GM12878 (cell line): ENCODE measurements at regions not wholly inside any gene's neighbourhood (a gene's known extent, or its start where the extent isn't known, plus 50 kb on each side); places are given as distances from the start of the nearest gene placed in this dataset.

Experiments used
- ATAC-seq: fragments of 200-7000 bp; cut with Tn5 transposase; 3 replicates; pipeline ENCODE4 v1.9.1; 2020; ENCODE audit warnings: mild to moderate bottlenecking, moderate library complexity
- BruUV-seq: library from RNA; stranded (reverse); fragments of 400-500 nt; replicated peaks from 2 replicates; lab custom pipeline; 2021; lab: Mats Ljungman, UMichigan
- CTCF ChIA-PET: fragments of 300-600 bp; sonication (Branson Sonifier 250); formaldehyde crosslinking; extraction: SDS; loops from one replicate; lab custom pipeline; 2021; ENCODE audit warnings: inconsistent platforms; lab: Yijun Ruan, JAX
- POLR2A ChIA-PET: fragments of 350-600 bp; formaldehyde crosslinking; extraction: SDS; loops from one replicate; lab custom pipeline; 2021; ENCODE audit warnings: inconsistent platforms; lab: Charles Lee
- RAD21 ChIA-PET: fragments of 300-600 bp; sonication (Branson Sonifier 250); formaldehyde crosslinking; loops from one replicate; lab custom pipeline; 2023; ENCODE audit warnings: antibody characterized with exemption; ENCODE audit not compliant: unreplicated experiment; lab: Charles Lee
- SMC1A ChIA-PET: fragments of 300-600 bp; sonication (Branson Sonifier 250); formaldehyde crosslinking; loops from one replicate; lab custom pipeline; 2023; ENCODE audit not compliant: unreplicated experiment, uncharacterized antibody; lab: Charles Lee
- DNase-seq: peaks from one replicate; pipeline ENCODE4 v3.0.0-alpha.2; 2011; ENCODE audit warnings: low read depth, low spot score
- FAIRE-seq: peaks from 3 replicates; lab custom pipeline; 2011; peaks lifted over from hg19 to GRCh38; lab: Jason Lieb, UNC
- H2AFZ ChIP-seq: 2 replicates; pipeline ENCODE4 v1.6.0; 2011; ENCODE audit warnings: low read depth, low read length, control low read depth; ENCODE audit not compliant: control insufficient read depth
- H3K27ac ChIP-seq: 2 replicates; pipeline ENCODE4 v1.5.1; 2011; ENCODE audit warnings: control low read depth; ENCODE audit not compliant: control insufficient read depth, insufficient read depth
- H3K27me3 ChIP-seq, 2 experiments: replicated peaks in 1 of 2; 2 replicates each; pipeline versions ENCODE4 v1.6.0 to v1.6.1; 2011; ENCODE audit warnings: low read length in 1 of 2; ENCODE audit not compliant: control insufficient read depth in 2 of 2, insufficient read depth in 2 of 2
- H3K36me3 ChIP-seq, 2 experiments: 2 replicates each; pipeline ENCODE4 v1.5.1; 2011; ENCODE audit warnings: low read length in 1 of 2; ENCODE audit not compliant: control insufficient read depth in 2 of 2, insufficient read depth in 2 of 2
- H3K4me1 ChIP-seq: 2 replicates; pipeline ENCODE4 v1.6.1; 2011; ENCODE audit warnings: mild to moderate bottlenecking, low read length, moderate library complexity, mixed read lengths; ENCODE audit not compliant: control insufficient read depth, insufficient read depth
- H3K4me2 ChIP-seq: 2 replicates; pipeline ENCODE4 v1.6.0; 2011; ENCODE audit warnings: control low read depth; ENCODE audit not compliant: control insufficient read depth, insufficient read depth
- H3K4me3 ChIP-seq: fragments of 200-600 bp; sonication (generic); 2 replicates; pipeline ENCODE4 v1.5.1; 2016
- H3K79me2 ChIP-seq: 2 replicates; pipeline ENCODE4 v1.6.0; 2011; ENCODE audit warnings: low read length; ENCODE audit not compliant: control insufficient read depth, insufficient read depth
- H3K9ac ChIP-seq: 2 replicates; pipeline ENCODE4 v1.8.0; 2011; ENCODE audit warnings: low read length, control low read depth, mixed read lengths; ENCODE audit not compliant: control insufficient read depth, insufficient read depth
- H3K9me3 ChIP-seq: replicated peaks from 3 replicates; pipeline ENCODE4 v1.5.1; 2011; ENCODE audit warnings: mild to moderate bottlenecking, low read length; ENCODE audit not compliant: control insufficient read depth, insufficient read depth
- H4K20me1 ChIP-seq: 2 replicates; pipeline ENCODE4 v1.6.0; 2011; ENCODE audit not compliant: control insufficient read depth, insufficient read depth
- CBX3 ChIP-seq: fragments of 200-600 bp; sonication (generic); IDR thresholded peaks from 2 replicates; pipeline ENCODE4 v1.6.1; 2016; ENCODE audit warnings: low read depth, borderline replicate concordance
- CREM ChIP-seq: IDR thresholded peaks from 2 replicates; pipeline ENCODE4 v1.6.1; 2014; ENCODE audit warnings: antibody characterized with exemption, low read depth
- EED ChIP-seq: sonication (generic); IDR thresholded peaks from 2 replicates; pipeline ENCODE4 v1.6.1; 2016; ENCODE audit warnings: antibody characterized with exemption, low read depth
- KDM1A ChIP-seq: fragments of 200-600 bp; sonication (generic); IDR thresholded peaks from 2 replicates; pipeline ENCODE4 v1.6.1; 2016; ENCODE audit warnings: borderline replicate concordance
- LARP7 ChIP-seq: fragments of 450-650 bp; IDR thresholded peaks from 2 replicates; pipeline ENCODE4 v1.6.1; 2017; ENCODE audit warnings: mild to moderate bottlenecking
- MXI1 ChIP-seq: fragments of 150-350 bp; IDR thresholded peaks from 2 replicates; pipeline ENCODE4 v1.6.1; 2011; ENCODE audit warnings: low read depth, mild to moderate bottlenecking, inconsistent platforms, low read length, improper control_type of control experiment
- NFIC ChIP-seq: IDR thresholded peaks from 2 replicates; pipeline ENCODE4 v1.6.1; 2012; ENCODE audit warnings: low read depth, mild to moderate bottlenecking, inconsistent platforms, low read length, moderate library complexity
- NFYB ChIP-seq: IDR thresholded peaks from 2 replicates; pipeline ENCODE4 v1.6.1; 2011; ENCODE audit warnings: low read depth, mild to moderate bottlenecking, low read length, improper control_type of control experiment, moderate library complexity; ENCODE audit not compliant: insufficient read depth
- POLR2AphosphoS5 ChIP-seq: IDR thresholded peaks from 2 replicates; pipeline ENCODE4 v1.6.1; 2011; ENCODE audit warnings: mild to moderate bottlenecking, low read length, inconsistent platforms
- SMAD5 ChIP-seq: IDR thresholded peaks from 2 replicates; pipeline ENCODE4 v1.6.1; 2016; ENCODE audit warnings: antibody characterized with exemption, low read depth
- SP1 ChIP-seq: IDR thresholded peaks from one replicate; pipeline ENCODE4 v1.6.1; 2011; ENCODE audit warnings: low read depth, low read length
- SRF ChIP-seq, 2 experiments: IDR thresholded peaks; 2 replicates each; pipeline ENCODE4 v1.6.1; 2011; ENCODE audit warnings: low read depth in 2 of 2, low read length in 2 of 2, mild to moderate bottlenecking in 1 of 2, moderate library complexity in 1 of 2
- TCF7 ChIP-seq: IDR thresholded peaks from 2 replicates; pipeline ENCODE4 v1.6.1; 2014; ENCODE audit warnings: antibody characterized with exemption, borderline replicate concordance
- WGBS: methylation state at CpG from one replicate; pipeline ENCODE4 v1.1.6; 2016; ENCODE audit warnings: low lambda C conversion rate; ENCODE audit not compliant: insufficient replicate concordance, insufficient coverage; ENCODE audit errors: missing lambda C conversion rate; 5-methylcytosine and 5-hydroxymethylcytosine counted together
- in situ Hi-C: fragments of 300-500 bp; cut with MboI; formaldehyde crosslinking; loops from 9 replicates; pipeline ENCODE4 v1.14.3; 2018; ENCODE audit warnings: mixed read lengths
- intact Hi-C: fragments of 100-400 bp; cut with micrococcal nuclease; formaldehyde crosslinking; loops from one replicate; pipeline ENCODE4 v1.14.2; 2022; ENCODE audit not compliant: unreplicated experiment
- TF ChIP-seq, protein P1 (sequence below): fragments of 450-650 bp; IDR thresholded peaks from 2 replicates; pipeline ENCODE4 v1.6.1; 2017; ENCODE audit warnings: low read depth, mild to moderate bottlenecking, moderate library complexity
- TF ChIP-seq, protein P2 (sequence below): fragments of 450-650 bp; IDR thresholded peaks from 2 replicates; pipeline ENCODE4 v1.6.1; 2018; ENCODE audit warnings: mild to moderate bottlenecking, low read depth, moderate library complexity; ENCODE audit not compliant: partially characterized antibody
- TF ChIP-seq, protein P3 (sequence below): fragments of 450-650 bp; formaldehyde crosslinking; IDR thresholded peaks from 2 replicates; pipeline ENCODE4 v1.4.0; 2022; ENCODE audit warnings: mild to moderate bottlenecking, moderate library complexity
- TF ChIP-seq, protein P4 (sequence below): IDR thresholded peaks from 2 replicates; pipeline ENCODE4 v1.6.1; 2011; ENCODE audit warnings: low read depth, low read length, improper control_type of control experiment, borderline replicate concordance

DNA sequence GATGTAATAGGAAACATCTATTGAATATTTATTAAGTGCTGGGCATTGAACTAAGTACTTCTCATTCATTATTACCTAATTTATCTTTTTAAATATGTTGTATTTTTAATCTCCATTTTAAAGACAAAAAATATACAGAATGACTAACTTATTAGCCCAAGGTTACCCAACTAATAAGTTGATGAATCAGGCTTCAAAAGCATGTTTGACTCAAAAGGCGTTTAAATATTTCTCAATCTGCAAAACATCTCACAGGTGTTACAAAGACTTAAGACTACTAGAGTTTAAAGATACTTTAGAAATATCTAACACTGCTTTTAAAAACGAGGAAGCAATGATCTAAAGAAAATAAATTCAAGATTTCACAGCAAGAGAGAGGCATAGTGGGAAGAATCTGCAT is 457.4 kb upstream of the DCN start:
- H3K27me3 ChIP-seq: no peaks in the 10 kb centered on the region
- no peaks in the 10 kb centered on the region; the same call in 2 of the 3 replicates for H3K9me3 ChIP-seq
- ChIA-PET CTCF (interaction anchor here (1.2 kb wide), 1 partner anchor 18 kb away, joined by 3 read pairs; no protein-coding TSS in a partner anchor), RAD21 (interaction anchor here (1.2 kb wide), 1 partner anchor 19 kb away, joined by 4 read pairs; no protein-coding TSS in a partner anchor), SMC1A (interaction anchor here (0.8 to 1.3 kb wide), 5 partner anchors 11 to 114 kb away, joined by 3 to 5 read pairs (median 3); no protein-coding TSS in a partner anchor), POLR2A (no interaction called here)
- in situ Hi-C loops: no loop called here
- no peak overlapping the region for H3K9ac ChIP-seq
- H3K36me3 ChIP-seq: no peaks in the 10 kb centered on the region
- no peaks in the 10 kb centered on the region for H3K4me1 ChIP-seq
- H3K4me2 ChIP-seq: no peak overlapping the region
- intact Hi-C loops: no loop called here
- no peak overlapping the region for H2AFZ ChIP-seq
- ATAC-seq (no peak), FAIRE-seq (no peak), DNase-seq (no peak)
- H3K4me3 ChIP-seq: no peak overlapping the region
- 37% methylated on average over 2 of the region's 2 CpGs for WGBS
- no peak overlapping the region for H3K27ac ChIP-seq
- BruUV-seq: no TSS peak
- no peaks in the 10 kb centered on the region for H4K20me1 ChIP-seq
- no peaks in the 10 kb centered on the region for H3K79me2 ChIP-seq
- TF ChIP-seq, protein P1, sequence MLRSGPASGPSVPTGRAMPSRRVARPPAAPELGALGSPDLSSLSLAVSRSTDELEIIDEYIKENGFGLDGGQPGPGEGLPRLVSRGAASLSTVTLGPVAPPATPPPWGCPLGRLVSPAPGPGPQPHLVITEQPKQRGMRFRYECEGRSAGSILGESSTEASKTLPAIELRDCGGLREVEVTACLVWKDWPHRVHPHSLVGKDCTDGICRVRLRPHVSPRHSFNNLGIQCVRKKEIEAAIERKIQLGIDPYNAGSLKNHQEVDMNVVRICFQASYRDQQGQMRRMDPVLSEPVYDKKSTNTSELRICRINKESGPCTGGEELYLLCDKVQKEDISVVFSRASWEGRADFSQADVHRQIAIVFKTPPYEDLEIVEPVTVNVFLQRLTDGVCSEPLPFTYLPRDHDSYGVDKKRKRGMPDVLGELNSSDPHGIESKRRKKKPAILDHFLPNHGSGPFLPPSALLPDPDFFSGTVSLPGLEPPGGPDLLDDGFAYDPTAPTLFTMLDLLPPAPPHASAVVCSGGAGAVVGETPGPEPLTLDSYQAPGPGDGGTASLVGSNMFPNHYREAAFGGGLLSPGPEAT: no peak
- TF ChIP-seq SMAD5 (no peak), KDM1A (no peak), SRF (IDR thresholded peaks at IDR 0.05; ENCODE audit: low read depth in 2 of 2, low read length in 2 of 2) (no peak), NFYB (no peak), MXI1 (no peak), CREM (no peak), NFIC (no peak), POLR2AphosphoS5 (no peak), SP1 (no peak), LARP7 (no peak), CBX3 (no peak), TCF7 (no peak), EED (no peak)
- TF ChIP-seq, protein P2, sequence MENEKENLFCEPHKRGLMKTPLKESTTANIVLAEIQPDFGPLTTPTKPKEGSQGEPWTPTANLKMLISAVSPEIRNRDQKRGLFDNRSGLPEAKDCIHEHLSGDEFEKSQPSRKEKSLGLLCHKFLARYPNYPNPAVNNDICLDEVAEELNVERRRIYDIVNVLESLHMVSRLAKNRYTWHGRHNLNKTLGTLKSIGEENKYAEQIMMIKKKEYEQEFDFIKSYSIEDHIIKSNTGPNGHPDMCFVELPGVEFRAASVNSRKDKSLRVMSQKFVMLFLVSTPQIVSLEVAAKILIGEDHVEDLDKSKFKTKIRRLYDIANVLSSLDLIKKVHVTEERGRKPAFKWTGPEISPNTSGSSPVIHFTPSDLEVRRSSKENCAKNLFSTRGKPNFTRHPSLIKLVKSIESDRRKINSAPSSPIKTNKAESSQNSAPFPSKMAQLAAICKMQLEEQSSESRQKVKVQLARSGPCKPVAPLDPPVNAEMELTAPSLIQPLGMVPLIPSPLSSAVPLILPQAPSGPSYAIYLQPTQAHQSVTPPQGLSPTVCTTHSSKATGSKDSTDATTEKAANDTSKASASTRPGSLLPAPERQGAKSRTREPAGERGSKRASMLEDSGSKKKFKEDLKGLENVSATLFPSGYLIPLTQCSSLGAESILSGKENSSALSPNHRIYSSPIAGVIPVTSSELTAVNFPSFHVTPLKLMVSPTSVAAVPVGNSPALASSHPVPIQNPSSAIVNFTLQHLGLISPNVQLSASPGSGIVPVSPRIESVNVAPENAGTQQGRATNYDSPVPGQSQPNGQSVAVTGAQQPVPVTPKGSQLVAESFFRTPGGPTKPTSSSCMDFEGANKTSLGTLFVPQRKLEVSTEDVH: no peak
- TF ChIP-seq, protein P3, sequence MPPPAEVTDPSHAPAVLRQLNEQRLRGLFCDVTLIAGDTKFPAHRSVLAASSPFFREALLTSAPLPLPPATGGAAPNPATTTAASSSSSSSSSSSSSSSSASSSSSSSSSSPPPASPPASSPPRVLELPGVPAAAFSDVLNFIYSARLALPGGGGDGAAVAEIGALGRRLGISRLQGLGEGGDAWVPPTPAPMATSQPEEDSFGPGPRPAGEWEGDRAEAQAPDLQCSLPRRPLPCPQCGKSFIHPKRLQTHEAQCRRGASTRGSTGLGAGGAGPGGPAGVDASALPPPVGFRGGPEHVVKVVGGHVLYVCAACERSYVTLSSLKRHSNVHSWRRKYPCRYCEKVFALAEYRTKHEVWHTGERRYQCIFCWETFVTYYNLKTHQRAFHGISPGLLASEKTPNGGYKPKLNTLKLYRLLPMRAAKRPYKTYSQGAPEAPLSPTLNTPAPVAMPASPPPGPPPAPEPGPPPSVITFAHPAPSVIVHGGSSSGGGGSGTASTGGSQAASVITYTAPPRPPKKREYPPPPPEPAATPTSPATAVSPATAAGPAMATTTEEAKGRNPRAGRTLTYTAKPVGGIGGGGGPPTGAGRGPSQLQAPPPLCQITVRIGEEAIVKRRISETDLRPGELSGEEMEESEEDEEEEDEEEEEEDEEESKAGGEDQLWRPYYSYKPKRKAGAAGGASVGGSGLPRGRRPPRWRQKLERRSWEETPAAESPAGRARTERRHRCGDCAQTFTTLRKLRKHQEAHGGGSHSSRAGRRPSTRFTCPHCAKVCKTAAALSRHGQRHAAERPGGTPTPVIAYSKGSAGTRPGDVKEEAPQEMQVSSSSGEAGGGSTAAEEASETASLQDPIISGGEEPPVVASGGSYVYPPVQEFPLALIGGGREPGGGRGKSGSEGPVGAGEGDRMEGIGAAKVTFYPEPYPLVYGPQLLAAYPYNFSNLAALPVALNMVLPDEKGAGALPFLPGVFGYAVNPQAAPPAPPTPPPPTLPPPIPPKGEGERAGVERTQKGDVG (CRISPR knock-in tag): no peak
- TF ChIP-seq, protein P4, sequence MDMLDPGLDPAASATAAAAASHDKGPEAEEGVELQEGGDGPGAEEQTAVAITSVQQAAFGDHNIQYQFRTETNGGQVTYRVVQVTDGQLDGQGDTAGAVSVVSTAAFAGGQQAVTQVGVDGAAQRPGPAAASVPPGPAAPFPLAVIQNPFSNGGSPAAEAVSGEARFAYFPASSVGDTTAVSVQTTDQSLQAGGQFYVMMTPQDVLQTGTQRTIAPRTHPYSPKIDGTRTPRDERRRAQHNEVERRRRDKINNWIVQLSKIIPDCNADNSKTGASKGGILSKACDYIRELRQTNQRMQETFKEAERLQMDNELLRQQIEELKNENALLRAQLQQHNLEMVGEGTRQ: no peak
